OCI-LY7 (cell line): ENCODE measurements at regions not wholly inside any gene's neighbourhood (a gene's known extent, or its start where the extent isn't known, plus 50 kb on each side); places are given as distances from the start of the nearest gene placed in this dataset.

Experiments
- EZH2phosphoT487 ChIP-seq: fragments of 200-600 bp; sonication (generic); IDR thresholded peaks from 2 replicates; pipeline ENCODE4 v1.6.1; 2018; ENCODE audit warnings: low read depth, borderline replicate concordance, mild to moderate bottlenecking, mixed run types, antibody characterized with exemption, low read length, moderate library complexity, mixed read lengths
- TF ChIP-seq, protein P1 (sequence below): fragments of 200-600 bp; sonication (generic); conservative IDR thresholded peaks from 2 replicates; pipeline ENCODE4 v1.5.1; 2014; ENCODE audit warnings: mild to moderate bottlenecking, antibody characterized with exemption, low read length, moderate library complexity, mixed read lengths

DNA sequence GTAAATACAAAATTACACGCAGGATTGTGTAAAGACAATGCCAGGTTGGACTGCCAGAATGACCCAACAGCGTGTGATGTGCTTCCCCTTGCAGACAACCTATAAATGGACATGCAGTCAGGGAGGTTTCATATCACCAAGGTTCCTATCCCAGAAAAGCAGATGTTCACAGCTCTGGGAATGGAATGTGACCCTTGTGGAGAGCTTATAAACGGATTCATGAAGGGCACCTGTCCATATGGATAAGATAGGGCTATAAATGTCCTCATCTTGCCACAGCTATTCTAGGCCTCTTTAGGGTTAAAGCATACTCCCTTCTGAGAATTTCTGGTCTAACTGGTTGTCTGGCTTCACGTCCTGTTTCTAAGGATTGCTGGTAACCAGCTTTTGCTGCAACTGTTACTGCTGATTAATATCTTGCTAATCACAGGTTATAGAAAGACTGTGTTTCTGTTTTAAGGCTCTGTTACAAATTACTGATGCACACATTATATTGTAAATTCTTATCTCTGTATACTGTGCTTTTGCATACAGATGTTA, 285.4 kb upstream of the HSFY2 start:
- TF ChIP-seq, protein P1, sequence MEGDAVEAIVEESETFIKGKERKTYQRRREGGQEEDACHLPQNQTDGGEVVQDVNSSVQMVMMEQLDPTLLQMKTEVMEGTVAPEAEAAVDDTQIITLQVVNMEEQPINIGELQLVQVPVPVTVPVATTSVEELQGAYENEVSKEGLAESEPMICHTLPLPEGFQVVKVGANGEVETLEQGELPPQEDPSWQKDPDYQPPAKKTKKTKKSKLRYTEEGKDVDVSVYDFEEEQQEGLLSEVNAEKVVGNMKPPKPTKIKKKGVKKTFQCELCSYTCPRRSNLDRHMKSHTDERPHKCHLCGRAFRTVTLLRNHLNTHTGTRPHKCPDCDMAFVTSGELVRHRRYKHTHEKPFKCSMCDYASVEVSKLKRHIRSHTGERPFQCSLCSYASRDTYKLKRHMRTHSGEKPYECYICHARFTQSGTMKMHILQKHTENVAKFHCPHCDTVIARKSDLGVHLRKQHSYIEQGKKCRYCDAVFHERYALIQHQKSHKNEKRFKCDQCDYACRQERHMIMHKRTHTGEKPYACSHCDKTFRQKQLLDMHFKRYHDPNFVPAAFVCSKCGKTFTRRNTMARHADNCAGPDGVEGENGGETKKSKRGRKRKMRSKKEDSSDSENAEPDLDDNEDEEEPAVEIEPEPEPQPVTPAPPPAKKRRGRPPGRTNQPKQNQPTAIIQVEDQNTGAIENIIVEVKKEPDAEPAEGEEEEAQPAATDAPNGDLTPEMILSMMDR, result no peak
- TF ChIP-seq EZH2phosphoT487, result no peak
